ENCODE measurements at regions not wholly inside any gene's neighbourhood (a gene's known extent, or its start where the extent isn't known, plus 50 kb on each side); places are given as distances from the start of the nearest gene placed in this dataset.
A peak's percentile ranks its signal among the peaks of the same experiment; 100 is the strongest.

DNA sequence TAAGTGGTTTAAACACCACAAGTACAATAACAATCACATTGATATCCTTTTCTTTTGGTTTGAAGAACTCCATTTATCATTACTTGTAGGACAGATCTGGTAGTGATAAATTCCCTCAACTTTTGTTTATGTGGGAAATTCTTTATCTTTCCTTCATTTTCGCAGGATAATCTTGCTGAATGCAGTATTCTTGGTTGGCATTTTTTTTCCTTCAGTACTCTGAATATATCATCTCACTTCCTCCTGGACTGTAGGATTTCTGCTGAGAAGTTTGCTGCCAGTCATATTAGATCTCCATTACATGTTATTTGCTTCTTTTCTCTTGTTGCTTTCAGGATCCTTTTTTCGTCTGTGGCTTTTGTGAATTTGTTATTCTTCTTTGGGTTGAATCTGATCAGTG is 179.0 kb upstream of the PLET1 start:
- no peak for TF ChIP-seq CTCF (IDR thresholded peaks at IDR 0.05; ENCODE audit: insufficient read depth, missing control alignments)
- no peak for FAIRE-seq
- no peak for DNase-seq (ENCODE audit: insufficient read length, low spot score)

DNA sequence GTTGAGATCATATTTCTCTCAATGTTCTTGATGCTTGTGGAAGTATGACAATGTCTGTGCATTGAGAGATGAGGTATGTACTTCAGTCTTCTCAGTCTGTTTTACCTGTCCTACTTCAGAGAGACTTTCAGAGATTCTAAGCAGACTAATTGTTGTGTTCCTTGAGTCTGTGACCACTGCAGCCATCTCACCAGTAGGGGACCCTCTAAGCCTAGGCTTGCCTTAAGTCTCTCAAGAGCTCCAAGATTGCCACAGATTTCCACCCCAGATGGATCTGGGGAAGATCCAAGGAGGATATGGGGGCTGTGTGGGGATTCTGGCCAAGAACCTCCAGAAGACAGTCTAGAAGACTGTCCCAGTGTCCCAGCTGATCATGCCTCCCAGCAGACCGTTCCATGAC is 179.9 kb upstream of the PLET1 start:
- DNase-seq (ENCODE audit: insufficient read length, low spot score) (no peak), FAIRE-seq (no peak)
- TF ChIP-seq CTCF (IDR thresholded peaks at IDR 0.05; ENCODE audit: insufficient read depth, missing control alignments), result peak; percentile 17

GRCh38 chr11:112448168-112448567 is 187.5 kb upstream of the PLET1 start:
- DNase-seq (ENCODE audit: insufficient read length, low spot score) (no peak), FAIRE-seq (no peak)
- TF ChIP-seq CTCF (IDR thresholded peaks at IDR 0.05; ENCODE audit: insufficient read depth, missing control alignments), result no peak

DNA sequence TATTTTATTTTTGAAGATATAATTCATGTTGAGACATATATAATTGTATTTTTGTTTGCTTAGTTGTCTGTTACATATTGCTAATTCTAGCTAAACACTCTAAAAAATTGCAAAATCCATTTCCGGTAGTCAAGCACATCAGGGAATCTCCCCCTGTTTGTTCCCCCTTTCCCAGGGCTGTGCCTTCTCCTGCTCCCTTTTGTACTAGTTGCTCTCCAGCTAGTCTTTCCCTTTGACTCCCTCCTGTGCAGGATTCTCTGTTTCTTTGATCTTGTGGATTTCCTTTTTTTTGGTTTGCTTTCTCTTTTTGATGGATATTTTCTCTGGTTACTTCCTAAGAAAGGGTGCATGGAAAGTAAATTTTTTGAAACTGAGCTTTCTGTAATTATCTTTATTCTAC is 188.1 kb upstream of the PLET1 start:
- FAIRE-seq, result no peak

DNA sequence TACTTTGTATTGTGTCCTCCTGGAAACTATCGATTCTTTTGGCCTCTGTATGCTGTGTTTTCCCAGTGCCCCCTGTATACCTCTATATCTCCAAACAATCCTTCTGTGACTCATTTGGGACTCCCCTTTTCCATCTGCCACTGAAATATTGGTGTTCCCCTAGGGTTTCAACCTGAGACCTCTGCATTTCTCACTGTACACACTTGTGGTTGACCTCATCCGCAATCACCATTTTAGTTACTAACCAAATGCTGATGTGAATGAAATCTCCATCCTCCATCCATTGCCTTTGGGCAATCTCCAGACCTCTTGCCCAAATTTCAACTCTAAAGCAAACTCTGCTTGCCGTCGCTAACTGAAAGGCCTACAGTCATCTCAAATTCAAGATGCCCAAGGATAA is 190.6 kb upstream of the PLET1 start:
- FAIRE-seq, result no peak
- no peak for DNase-seq (ENCODE audit: insufficient read length, low spot score)
- TF ChIP-seq CTCF (IDR thresholded peaks at IDR 0.05; ENCODE audit: insufficient read depth, missing control alignments), result no peak

More for the DNA sequence above, 188.1 kb upstream of the PLET1 start:
- DNase-seq (ENCODE audit: insufficient read length, low spot score), result no peak
- TF ChIP-seq CTCF (IDR thresholded peaks at IDR 0.05; ENCODE audit: insufficient read depth, missing control alignments), result no peak

DNA sequence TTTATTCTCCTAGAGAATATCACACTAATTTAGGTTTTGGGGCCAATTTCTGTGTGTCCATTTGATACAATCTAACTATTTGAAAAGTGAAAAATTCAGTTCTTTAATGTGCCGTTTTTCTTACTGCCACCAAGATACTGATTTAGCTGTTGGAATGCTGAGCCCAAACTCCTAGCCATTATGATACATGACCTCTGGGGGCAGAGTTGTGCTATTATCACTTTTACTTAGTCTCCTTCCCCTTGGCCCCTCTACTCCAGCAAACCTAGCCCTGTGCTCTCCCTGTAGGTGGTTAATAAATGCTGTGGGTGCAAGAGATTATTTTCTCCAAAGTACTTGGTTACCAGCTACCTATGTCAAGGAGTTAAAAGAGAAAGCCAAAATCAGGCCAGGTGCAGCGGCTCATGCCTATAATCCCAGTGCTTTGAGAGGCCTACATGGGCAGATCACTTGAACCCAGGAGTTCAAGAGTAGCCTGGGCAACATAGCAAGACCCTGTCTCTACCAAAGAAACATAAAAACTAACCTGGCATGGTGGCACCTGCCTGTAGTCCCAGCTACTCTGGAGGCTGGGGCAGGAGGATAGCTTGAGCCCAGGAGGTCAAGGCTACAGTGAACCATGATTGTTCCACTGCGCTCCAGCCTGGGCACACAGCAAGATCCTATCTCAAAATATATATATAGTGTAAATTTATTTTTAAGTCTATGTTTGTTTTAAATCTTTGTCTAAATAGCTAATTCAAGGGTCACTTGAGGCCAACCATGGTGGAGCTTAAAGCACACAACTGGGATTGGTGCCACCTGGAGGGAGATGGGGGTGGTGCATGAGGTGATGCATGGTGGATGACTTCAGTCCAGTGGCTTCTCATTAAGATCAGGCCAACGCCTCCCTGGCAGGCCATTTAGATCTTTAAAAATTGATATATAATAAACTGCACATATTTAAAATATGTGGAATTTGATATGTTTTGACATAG is 193.2 kb upstream of the PLET1 start:
- TF ChIP-seq CTCF (IDR thresholded peaks at IDR 0.05; ENCODE audit: insufficient read depth, missing control alignments), result peak; percentile 2
- DNase-seq (ENCODE audit: insufficient read length, low spot score), result no peak
- no peak for FAIRE-seq

DNA sequence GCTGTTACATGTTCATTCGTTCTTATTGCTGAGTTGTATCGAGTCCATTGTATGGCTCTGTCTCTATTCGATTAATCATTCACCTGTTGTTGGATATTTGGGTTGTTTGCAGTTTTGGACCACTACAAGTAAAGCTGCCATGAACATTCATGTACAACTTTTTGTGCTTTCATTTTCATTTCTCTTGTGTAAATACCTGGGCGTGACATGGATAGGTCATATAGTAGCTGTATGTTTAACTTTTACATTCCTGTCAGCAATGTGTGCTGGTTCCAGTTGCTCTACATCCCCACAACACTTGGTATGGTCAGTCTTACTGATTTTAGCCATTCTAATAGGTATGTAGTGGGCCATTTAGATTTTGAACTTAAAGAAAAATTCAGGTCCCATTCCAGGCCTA is 194.2 kb upstream of the PLET1 start:
- DNase-seq (ENCODE audit: insufficient read length, low spot score) (no peak), FAIRE-seq (no peak)
- no peak for TF ChIP-seq CTCF (IDR thresholded peaks at IDR 0.05; ENCODE audit: insufficient read depth, missing control alignments)

Data from D721Med (cell line).